Ishikawa (cell line): ENCODE measurements at regions not wholly inside any gene's neighbourhood (a gene's known extent, or its start where the extent isn't known, plus 50 kb on each side); places are given as distances from the start of the nearest gene placed in this dataset.

ENCODE experiments used
- CEBPB ChIP-seq: IDR thresholded peaks from 2 replicates; pipeline ENCODE4 v1.6.1; 2012
- CREB1 ChIP-seq: IDR thresholded peaks from 2 replicates; pipeline ENCODE4 v1.6.1; 2012; ENCODE audit warnings: low read depth
- EGR1 ChIP-seq: IDR thresholded peaks from 2 replicates; pipeline ENCODE4 v1.6.1; 2012
- EP300 ChIP-seq: IDR thresholded peaks from 2 replicates; pipeline ENCODE4 v1.6.1; 2012; ENCODE audit warnings: borderline replicate concordance
- FOXM1 ChIP-seq: IDR thresholded peaks from 2 replicates; pipeline ENCODE4 v1.6.1; 2012; ENCODE audit warnings: low read depth, borderline replicate concordance
- NFIC ChIP-seq: IDR thresholded peaks from 2 replicates; pipeline ENCODE4 v1.6.1; 2012
- RAD21 ChIP-seq: IDR thresholded peaks from 2 replicates; pipeline ENCODE4 v1.6.1; 2012; ENCODE audit warnings: low read depth
- TAF1 ChIP-seq: IDR thresholded peaks from 2 replicates; pipeline ENCODE4 v1.6.1; 2012; ENCODE audit warnings: low read depth, mild to moderate bottlenecking
- TCF12 ChIP-seq: IDR thresholded peaks from 2 replicates; pipeline ENCODE4 v1.6.1; 2012; ENCODE audit warnings: low read depth
- TEAD4 ChIP-seq: IDR thresholded peaks from 2 replicates; pipeline ENCODE4 v1.6.1; 2012
- YY1 ChIP-seq: IDR thresholded peaks from 2 replicates; pipeline ENCODE4 v1.6.1; 2012; ENCODE audit warnings: low read depth
- ZBTB7A ChIP-seq: IDR thresholded peaks from 2 replicates; pipeline ENCODE4 v1.6.1; 2012; ENCODE audit warnings: low read depth
- TF ChIP-seq, protein P1 (sequence below): IDR thresholded peaks from 2 replicates; pipeline ENCODE4 v1.6.1; 2012; ENCODE audit warnings: low read depth, mild to moderate bottlenecking
- TF ChIP-seq, protein P2 (sequence below): IDR thresholded peaks from 2 replicates; pipeline ENCODE4 v1.6.1; 2012
- TF ChIP-seq, protein P3 (sequence below): IDR thresholded peaks from 2 replicates; pipeline ENCODE4 v1.6.1; 2012

DNA sequence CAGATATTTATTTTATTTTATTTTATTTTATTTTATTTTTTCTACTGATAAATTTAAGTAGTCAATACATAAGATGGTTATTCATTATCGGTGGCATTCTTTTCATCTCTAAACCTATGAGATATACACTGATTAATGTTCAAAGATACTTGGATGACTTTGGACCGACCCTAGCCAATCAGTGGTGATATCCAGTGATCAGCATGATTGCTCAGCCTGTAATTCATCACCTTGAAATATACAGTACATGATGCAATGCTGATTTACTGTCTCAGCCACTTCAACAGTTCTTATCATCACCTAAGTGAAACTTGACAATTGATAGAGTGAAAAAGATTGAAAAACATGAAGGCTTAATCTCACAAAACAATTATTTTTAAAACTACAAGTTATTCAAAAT is 1651.0 kb downstream of the REEP3 start:
- TF ChIP-seq YY1 (no peak), ZBTB7A (no peak), TEAD4 (no peak), NFIC (no peak), CREB1 (no peak), TAF1 (no peak), EP300 (no peak), TCF12 (no peak), CEBPB (no peak), FOXM1 (no peak)
- TF ChIP-seq, protein P1, sequence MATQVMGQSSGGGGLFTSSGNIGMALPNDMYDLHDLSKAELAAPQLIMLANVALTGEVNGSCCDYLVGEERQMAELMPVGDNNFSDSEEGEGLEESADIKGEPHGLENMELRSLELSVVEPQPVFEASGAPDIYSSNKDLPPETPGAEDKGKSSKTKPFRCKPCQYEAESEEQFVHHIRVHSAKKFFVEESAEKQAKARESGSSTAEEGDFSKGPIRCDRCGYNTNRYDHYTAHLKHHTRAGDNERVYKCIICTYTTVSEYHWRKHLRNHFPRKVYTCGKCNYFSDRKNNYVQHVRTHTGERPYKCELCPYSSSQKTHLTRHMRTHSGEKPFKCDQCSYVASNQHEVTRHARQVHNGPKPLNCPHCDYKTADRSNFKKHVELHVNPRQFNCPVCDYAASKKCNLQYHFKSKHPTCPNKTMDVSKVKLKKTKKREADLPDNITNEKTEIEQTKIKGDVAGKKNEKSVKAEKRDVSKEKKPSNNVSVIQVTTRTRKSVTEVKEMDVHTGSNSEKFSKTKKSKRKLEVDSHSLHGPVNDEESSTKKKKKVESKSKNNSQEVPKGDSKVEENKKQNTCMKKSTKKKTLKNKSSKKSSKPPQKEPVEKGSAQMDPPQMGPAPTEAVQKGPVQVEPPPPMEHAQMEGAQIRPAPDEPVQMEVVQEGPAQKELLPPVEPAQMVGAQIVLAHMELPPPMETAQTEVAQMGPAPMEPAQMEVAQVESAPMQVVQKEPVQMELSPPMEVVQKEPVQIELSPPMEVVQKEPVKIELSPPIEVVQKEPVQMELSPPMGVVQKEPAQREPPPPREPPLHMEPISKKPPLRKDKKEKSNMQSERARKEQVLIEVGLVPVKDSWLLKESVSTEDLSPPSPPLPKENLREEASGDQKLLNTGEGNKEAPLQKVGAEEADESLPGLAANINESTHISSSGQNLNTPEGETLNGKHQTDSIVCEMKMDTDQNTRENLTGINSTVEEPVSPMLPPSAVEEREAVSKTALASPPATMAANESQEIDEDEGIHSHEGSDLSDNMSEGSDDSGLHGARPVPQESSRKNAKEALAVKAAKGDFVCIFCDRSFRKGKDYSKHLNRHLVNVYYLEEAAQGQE: no peak
- TF ChIP-seq, protein P2, sequence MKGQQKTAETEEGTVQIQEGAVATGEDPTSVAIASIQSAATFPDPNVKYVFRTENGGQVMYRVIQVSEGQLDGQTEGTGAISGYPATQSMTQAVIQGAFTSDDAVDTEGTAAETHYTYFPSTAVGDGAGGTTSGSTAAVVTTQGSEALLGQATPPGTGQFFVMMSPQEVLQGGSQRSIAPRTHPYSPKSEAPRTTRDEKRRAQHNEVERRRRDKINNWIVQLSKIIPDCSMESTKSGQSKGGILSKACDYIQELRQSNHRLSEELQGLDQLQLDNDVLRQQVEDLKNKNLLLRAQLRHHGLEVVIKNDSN: no peak

DNA sequence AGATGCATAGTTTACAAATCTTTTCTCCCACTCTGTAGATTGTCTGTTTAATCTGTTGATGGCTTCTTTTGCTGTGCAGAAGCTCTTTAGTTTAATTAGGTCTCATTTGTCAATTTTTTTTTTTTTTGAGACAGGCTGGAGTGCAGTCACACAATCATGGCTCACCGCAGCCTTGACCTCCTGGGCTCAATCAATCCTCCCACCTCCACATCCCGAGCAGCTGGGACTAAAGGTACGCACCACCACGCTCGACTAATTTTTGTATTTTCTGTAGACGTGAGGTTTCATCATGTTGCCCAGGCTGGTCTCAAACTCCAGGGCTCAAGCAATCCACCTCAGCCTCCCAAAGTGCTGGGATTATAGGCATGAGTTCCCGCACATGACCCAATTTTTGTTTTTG is 1655.8 kb downstream of the REEP3 start:
- TF ChIP-seq FOXM1 (no peak), EP300 (no peak), EGR1 (no peak), TAF1 (no peak), CEBPB (no peak), TEAD4 (no peak)
- TF ChIP-seq, protein P2: no peak

DNA sequence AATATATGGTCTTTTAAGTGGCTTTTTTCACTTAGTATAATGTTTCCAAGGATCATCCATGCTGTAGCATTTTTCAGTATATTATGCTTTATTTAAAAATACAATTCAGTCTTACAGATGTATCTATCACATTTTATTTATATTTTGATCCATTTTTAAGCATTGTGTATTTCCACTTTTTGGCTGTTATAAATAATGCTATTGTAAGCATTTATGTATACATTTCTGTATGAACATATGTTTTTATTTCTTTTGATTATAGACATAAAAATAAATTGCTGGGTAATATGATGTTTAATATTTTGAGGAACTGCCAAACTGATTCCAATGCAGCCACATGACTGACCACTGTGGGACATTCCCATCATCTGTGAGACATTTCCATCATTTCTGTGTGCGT is 1662.0 kb downstream of the REEP3 start:
- TF ChIP-seq, protein P2: no peak
- TF ChIP-seq EP300: no peak
- TF ChIP-seq EGR1: no peak
- no peak for TF ChIP-seq YY1
- TF ChIP-seq NFIC: no peak
- TF ChIP-seq RAD21: no peak
- TF ChIP-seq CREB1: no peak
- TF ChIP-seq, protein P3, sequence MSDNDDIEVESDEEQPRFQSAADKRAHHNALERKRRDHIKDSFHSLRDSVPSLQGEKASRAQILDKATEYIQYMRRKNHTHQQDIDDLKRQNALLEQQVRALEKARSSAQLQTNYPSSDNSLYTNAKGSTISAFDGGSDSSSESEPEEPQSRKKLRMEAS: no peak
- no peak for TF ChIP-seq TCF12
- no peak for TF ChIP-seq CEBPB
- no peak for TF ChIP-seq TEAD4
- no peak for TF ChIP-seq TAF1
- TF ChIP-seq, protein P1: no peak
- TF ChIP-seq ZBTB7A: no peak
- no peak for TF ChIP-seq FOXM1

DNA sequence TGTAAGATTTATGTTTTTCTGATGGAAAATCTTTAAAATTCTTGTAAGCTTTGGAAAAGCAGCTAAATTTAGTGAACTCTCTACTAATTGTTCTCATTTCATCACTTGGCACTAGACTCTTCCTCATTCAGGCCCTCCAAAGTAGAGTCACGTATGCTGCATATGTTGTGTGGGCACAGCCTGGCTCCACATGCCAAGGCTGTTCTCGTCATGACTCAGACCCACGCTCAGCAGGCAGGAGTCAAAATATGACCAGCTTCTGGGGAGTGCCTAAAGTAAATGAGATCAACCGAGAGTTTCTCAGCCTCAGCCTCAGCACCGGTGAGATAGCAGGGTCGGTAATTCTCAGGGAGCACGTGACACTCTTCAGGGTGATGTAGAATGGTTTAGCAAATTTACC is 1672.9 kb downstream of the REEP3 start:
- TF ChIP-seq CEBPB (no peak), YY1 (no peak), FOXM1 (no peak), ZBTB7A (no peak), TEAD4 (peak; percentile 76), TCF12 (no peak), TAF1 (no peak), NFIC (no peak), EGR1 (no peak)
- TF ChIP-seq, protein P2: no peak
- TF ChIP-seq, protein P3: 0 out of 2 replicates have a peak, but pooled peaks have one; percentile 17
- TF ChIP-seq, protein P1: no peak
